Peyer's patch (tissue), 4 donors: ENCODE measurements at regions not wholly inside any gene's neighbourhood (a gene's known extent, or its start where the extent isn't known, plus 50 kb on each side); places are given as distances from the start of the nearest gene placed in this dataset.

Experiments
- CTCF ChIP-seq, 6 experiments: fragments of 450-650 bp in 4 of 6; fragments of 200-600 bp in 2 of 6; sonication (generic) in 1 of 6; IDR thresholded peaks; one replicate each; pipeline ENCODE4 v1.5.1; 2017 to 2019; ENCODE audit warnings: antibody characterized with exemption in 6 of 6, mild to moderate bottlenecking in 3 of 6, moderate library complexity in 1 of 6
- POLR2A ChIP-seq, 2 donors: fragments of 450-650 bp; IDR thresholded peaks; one replicate each; pipeline ENCODE4 v1.5.1; 2017; ENCODE audit warnings: antibody characterized with exemption in 2 of 2, mild to moderate bottlenecking in 2 of 2, moderate library complexity in 2 of 2

GRCh38 chr4:136554033-136554432 is 978.3 kb downstream of the PCDH18 start:
- TF ChIP-seq POLR2A (IDR thresholded peaks at IDR 0.05) (no peak), CTCF (IDR thresholded peaks at IDR 0.05) (no peak)
